GM12878 (cell line): ENCODE measurements at regions not wholly inside any gene's neighbourhood (a gene's known extent, or its start where the extent isn't known, plus 50 kb on each side); places are given as distances from the start of the nearest gene placed in this dataset.

ENCODE experiments used
- BHLHE40 ChIP-seq, 2 experiments: fragments of 450-650 bp in 1 of 2; IDR thresholded peaks; 2 replicates each; pipeline ENCODE4 v1.6.1; 2011 to 2017; ENCODE audit warnings: low read depth in 2 of 2, borderline replicate concordance in 1 of 2, improper control_type of control experiment in 1 of 2, low read length in 1 of 2, mild to moderate bottlenecking in 1 of 2
- CREB1 ChIP-seq: IDR thresholded peaks from 2 replicates; pipeline ENCODE4 v1.6.1; 2012; ENCODE audit warnings: low read depth, mild to moderate bottlenecking, inconsistent platforms
- CTCF ChIP-seq, 3 experiments: IDR thresholded peaks in 2 of 3; conservative IDR thresholded peaks in 1 of 3; 2 replicates each; pipeline ENCODE4 v1.5.1; 2011; ENCODE audit warnings: low read depth in 3 of 3, low read length in 3 of 3, mild to moderate bottlenecking in 3 of 3, control low read depth in 2 of 3, moderate library complexity in 2 of 3, inconsistent platforms in 1 of 3, mixed read lengths in 1 of 3; ENCODE audit not compliant: control insufficient read depth in 2 of 3, insufficient read depth in 1 of 3; ENCODE audit errors: extremely low read depth in 1 of 3
- EZH2 ChIP-seq: IDR thresholded peaks from 2 replicates; pipeline ENCODE4 v1.6.1; 2012; ENCODE audit warnings: low read depth, mild to moderate bottlenecking, control low read depth, inconsistent platforms, low read length, borderline replicate concordance; ENCODE audit not compliant: control insufficient read depth

- TF ChIP-seq CTCF (IDR thresholded peaks at IDR 0.05 in 2 of 3, conservative IDR thresholded peaks at IDR 0.05 in 1 of 3; ENCODE audit: control insufficient read depth in 2 of 3, extremely low read depth in 1 of 3, insufficient read depth in 1 of 3, low read depth in 3 of 3, low read length in 3 of 3), result no peak
- no peak for TF ChIP-seq BHLHE40 (IDR thresholded peaks at IDR 0.05; ENCODE audit: borderline replicate concordance in 1 of 2, low read depth in 2 of 2, low read length in 1 of 2)
- no peak for TF ChIP-seq EZH2
- no peak for TF ChIP-seq CREB1
Measured at GRCh38 chr12:84757978-84758377, 154.6 kb downstream of the SLC6A15 start.
